Fibroblast of skin of left biceps (primary cell): ENCODE measurements at regions not wholly inside any gene's neighbourhood (a gene's known extent, or its start where the extent isn't known, plus 50 kb on each side); places are given as distances from the start of the nearest gene placed in this dataset.
"Not testable (repeated sequence)": the region's sequence is repeated elsewhere in the genome, so short reads cannot be mapped to it uniquely, and the experiment has no call there.

Experiments used
- DNase-seq, 2 experiments: peaks; one replicate each; pipeline ENCODE4 v3.0.0-alpha.2; 2013; ENCODE audit warnings: low read depth in 2 of 2

GRCh38 chr2:66103581-66103980 is 331.3 kb upstream of the MEIS1 start:
- no peak for DNase-seq

GRCh38 chr2:66101206-66101605 is 333.7 kb upstream of the MEIS1 start:
- no peak for DNase-seq

- DNase-seq, result no peak
These were observed 339.0 kb upstream of the MEIS1 start for GRCh38 chr2:66095820-66096345.

- not testable (repeated sequence) for DNase-seq
These were observed 340.2 kb upstream of the MEIS1 start for GRCh38 chr2:66094689-66095088.

- no peak for DNase-seq
These were observed 341.6 kb upstream of the MEIS1 start for GRCh38 chr2:66093371-66093770.

GRCh38 chr2:66084948-66085590 is 349.9 kb upstream of the MEIS1 start:
- DNase-seq, result no peak

- no peak for DNase-seq
These were observed 352.3 kb upstream of the MEIS1 start for GRCh38 chr2:66082581-66082980.

- DNase-seq, result no peak
These were observed 354.8 kb upstream of the MEIS1 start for GRCh38 chr2:66080127-66080526.

GRCh38 chr2:66073172-66073571 is 361.8 kb upstream of the MEIS1 start:
- DNase-seq, result no peak

- DNase-seq, result no peak
These were observed 364.0 kb upstream of the MEIS1 start for GRCh38 chr2:66070721-66071602.

- DNase-seq, result no peak
These were observed 364.8 kb upstream of the MEIS1 start for GRCh38 chr2:66069937-66070720.

GRCh38 chr2:66066032-66066431 is 368.9 kb upstream of the MEIS1 start:
- DNase-seq, result no peak

- no peak for DNase-seq
These were observed 375.6 kb upstream of the MEIS1 start for GRCh38 chr2:66059332-66059731.

GRCh38 chr2:66058675-66059074 is 376.2 kb upstream of the MEIS1 start:
- DNase-seq, result no peak

- no peak for DNase-seq
These were observed 377.1 kb upstream of the MEIS1 start for GRCh38 chr2:66057844-66058243.

GRCh38 chr2:66050392-66050791 is 384.5 kb upstream of the MEIS1 start:
- no peak for DNase-seq

- DNase-seq, result no peak
These were observed 386.3 kb upstream of the MEIS1 start for GRCh38 chr2:66048667-66049066.

GRCh38 chr2:66041902-66042657 is 392.8 kb upstream of the MEIS1 start:
- DNase-seq, result no peak

- no peak for DNase-seq
These were observed 398.0 kb upstream of the MEIS1 start for GRCh38 chr2:66036948-66037347.

GRCh38 chr2:66034467-66034866 is 400.5 kb upstream of the MEIS1 start:
- no peak for DNase-seq

GRCh38 chr2:66032226-66032775 is 402.6 kb upstream of the MEIS1 start:
- no peak for DNase-seq
